LoVo (cell line): ENCODE measurements at regions not wholly inside any gene's neighbourhood (a gene's known extent, or its start where the extent isn't known, plus 50 kb on each side); places are given as distances from the start of the nearest gene placed in this dataset.
"Not testable (repeated sequence)": the region's sequence is repeated elsewhere in the genome, so short reads cannot be mapped to it uniquely, and the experiment has no call there.

Experiments used
- DNase-seq: peaks from one replicate; pipeline ENCODE4 v3.0.0-alpha.2; 2016; ENCODE audit warnings: low spot score

- peak; percentile 11 for DNase-seq
Measured at GRCh38 chr4:67332627-67333026, 212.7 kb downstream of the CENPC start.

GRCh38 chr4:67328393-67328792 is 216.9 kb downstream of the CENPC start:
- no peak for DNase-seq

- DNase-seq = no peak
Measured at GRCh38 chr4:67328018-67328278, 217.4 kb downstream of the CENPC start.

- peak; percentile 71 for DNase-seq
Measured at GRCh38 chr4:67327245-67328017, 217.9 kb downstream of the CENPC start.

- no peak for DNase-seq
Measured at GRCh38 chr4:67325791-67326190, 219.5 kb downstream of the CENPC start.

- no peak for DNase-seq
Measured at GRCh38 chr4:67320645-67321044, 224.7 kb downstream of the CENPC start.

- DNase-seq = not testable (repeated sequence)
Measured at GRCh38 chr4:67319607-67320006, 225.7 kb downstream of the CENPC start.

- DNase-seq = not testable (repeated sequence)
Measured at GRCh38 chr4:67300497-67301185, 244.7 kb downstream of the CENPC start.

- DNase-seq = no peak
Measured at GRCh38 chr4:67292636-67293035, 252.7 kb downstream of the CENPC start.

- no peak for DNase-seq
Measured at GRCh38 chr4:67292045-67292444, 253.3 kb downstream of the CENPC start.

- no peak for DNase-seq
Measured at GRCh38 chr4:67291644-67292043, 253.7 kb downstream of the CENPC start.

- no peak for DNase-seq
Measured at GRCh38 chr4:67288964-67289363, 256.3 kb downstream of the CENPC start.

- no peak for DNase-seq
Measured at GRCh38 chr4:67286724-67287123, 258.6 kb downstream of the CENPC start.

- no peak for DNase-seq
Measured at GRCh38 chr4:67282749-67283148, 262.6 kb downstream of the CENPC start.

- no peak for DNase-seq
Measured at GRCh38 chr4:67275179-67275750, 270.0 kb downstream of the CENPC start.

GRCh38 chr4:67274671-67275070 is 270.6 kb downstream of the CENPC start:
- DNase-seq = not testable (repeated sequence)

GRCh38 chr4:67273666-67274065 is 271.6 kb downstream of the CENPC start:
- no peak for DNase-seq

- DNase-seq = no peak
Measured at GRCh38 chr4:67261971-67262370, 283.3 kb downstream of the CENPC start.

- no peak for DNase-seq
Measured at GRCh38 chr4:67256388-67257043, 288.8 kb downstream of the CENPC start.

- no peak for DNase-seq
Measured at GRCh38 chr4:67250131-67250896, 295.0 kb downstream of the CENPC start.

GRCh38 chr4:67236788-67237187 is 308.5 kb downstream of the CENPC start:
- no peak for DNase-seq

GRCh38 chr4:67236318-67236717 is 309.0 kb downstream of the CENPC start:
- DNase-seq = no peak
